ENCODE measurements at regions not wholly inside any gene's neighbourhood (a gene's known extent, or its start where the extent isn't known, plus 50 kb on each side); places are given as distances from the start of the nearest gene placed in this dataset.

DNA sequence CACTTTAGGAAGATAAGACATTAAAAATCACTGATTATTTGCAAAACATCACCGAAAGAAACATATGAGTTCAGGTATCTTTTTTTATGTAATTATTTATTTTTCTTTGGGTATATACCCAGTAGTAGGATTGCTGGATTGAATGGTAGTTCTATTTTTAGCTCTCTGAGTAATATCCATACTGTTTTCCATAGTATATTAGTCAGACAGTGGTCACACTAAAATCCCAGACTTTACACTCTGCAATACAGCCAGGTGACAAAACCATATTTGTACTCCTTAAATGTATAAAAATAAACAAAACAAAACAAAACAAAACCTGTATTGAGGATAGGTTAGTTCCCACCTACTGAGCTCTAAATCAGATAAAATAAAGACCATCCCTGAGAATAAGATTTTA is 1024.3 kb upstream of the EYS start:
- TF ChIP-seq, protein P1, sequence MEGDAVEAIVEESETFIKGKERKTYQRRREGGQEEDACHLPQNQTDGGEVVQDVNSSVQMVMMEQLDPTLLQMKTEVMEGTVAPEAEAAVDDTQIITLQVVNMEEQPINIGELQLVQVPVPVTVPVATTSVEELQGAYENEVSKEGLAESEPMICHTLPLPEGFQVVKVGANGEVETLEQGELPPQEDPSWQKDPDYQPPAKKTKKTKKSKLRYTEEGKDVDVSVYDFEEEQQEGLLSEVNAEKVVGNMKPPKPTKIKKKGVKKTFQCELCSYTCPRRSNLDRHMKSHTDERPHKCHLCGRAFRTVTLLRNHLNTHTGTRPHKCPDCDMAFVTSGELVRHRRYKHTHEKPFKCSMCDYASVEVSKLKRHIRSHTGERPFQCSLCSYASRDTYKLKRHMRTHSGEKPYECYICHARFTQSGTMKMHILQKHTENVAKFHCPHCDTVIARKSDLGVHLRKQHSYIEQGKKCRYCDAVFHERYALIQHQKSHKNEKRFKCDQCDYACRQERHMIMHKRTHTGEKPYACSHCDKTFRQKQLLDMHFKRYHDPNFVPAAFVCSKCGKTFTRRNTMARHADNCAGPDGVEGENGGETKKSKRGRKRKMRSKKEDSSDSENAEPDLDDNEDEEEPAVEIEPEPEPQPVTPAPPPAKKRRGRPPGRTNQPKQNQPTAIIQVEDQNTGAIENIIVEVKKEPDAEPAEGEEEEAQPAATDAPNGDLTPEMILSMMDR (IDR thresholded peaks at IDR 0.05; ENCODE audit: extremely low read depth in 1 of 2, insufficient read depth in 1 of 2, low read depth in 1 of 2, low read length in 2 of 2), result no peak
- no peak for TF ChIP-seq POLR2A (IDR thresholded peaks at IDR 0.05; ENCODE audit: low read depth, low read length)

Data from endothelial cell of umbilical vein (primary cell).